ENCODE measurements at regions not wholly inside any gene's neighbourhood (a gene's known extent, or its start where the extent isn't known, plus 50 kb on each side); places are given as distances from the start of the nearest gene placed in this dataset.

GRCh38 chr2:5751873-5752482 is 59.8 kb downstream of the SOX11 start:
- DNase-seq (ENCODE audit: extremely low read depth in 1 of 11, low read depth in 9 of 11, low spot score in 4 of 11): no peak

GRCh38 chr2:5756272-5756671 is 64.1 kb downstream of the SOX11 start:
- DNase-seq (ENCODE audit: extremely low read depth in 1 of 11, low read depth in 9 of 11, low spot score in 4 of 11): peak in 9 of 11 donors; percentile 33 to 56 (median 46)

GRCh38 chr2:5758346-5758745 is 66.2 kb downstream of the SOX11 start:
- no peak for DNase-seq (ENCODE audit: extremely low read depth in 1 of 11, low read depth in 9 of 11, low spot score in 4 of 11)

GRCh38 chr2:5759949-5760348 is 67.8 kb downstream of the SOX11 start:
- no peak for DNase-seq (ENCODE audit: extremely low read depth in 1 of 11, low read depth in 9 of 11, low spot score in 4 of 11)

GRCh38 chr2:5763531-5763930 is 71.3 kb downstream of the SOX11 start:
- DNase-seq (ENCODE audit: extremely low read depth in 1 of 11, low read depth in 9 of 11, low spot score in 4 of 11): no peak

- DNase-seq (ENCODE audit: extremely low read depth in 1 of 11, low read depth in 9 of 11, low spot score in 4 of 11): no peak
These were observed 71.9 kb downstream of the SOX11 start for GRCh38 chr2:5764041-5764440.

GRCh38 chr2:5766056-5766455 is 73.9 kb downstream of the SOX11 start:
- DNase-seq (ENCODE audit: extremely low read depth in 1 of 11, low read depth in 9 of 11, low spot score in 4 of 11): no peak

- no peak for DNase-seq (ENCODE audit: extremely low read depth in 1 of 11, low read depth in 9 of 11, low spot score in 4 of 11)
These were observed 74.4 kb downstream of the SOX11 start for GRCh38 chr2:5766561-5766960.

- DNase-seq (ENCODE audit: extremely low read depth in 1 of 11, low read depth in 9 of 11, low spot score in 4 of 11): peak in 10 of 11 donors; percentile 31 to 69 (median 46)
These were observed 84.9 kb downstream of the SOX11 start for GRCh38 chr2:5777131-5777535.

- no peak for DNase-seq (ENCODE audit: extremely low read depth in 1 of 11, low read depth in 9 of 11, low spot score in 4 of 11)
These were observed 89.5 kb downstream of the SOX11 start for GRCh38 chr2:5781679-5782078.

GRCh38 chr2:5782103-5782502 is 89.9 kb downstream of the SOX11 start:
- DNase-seq (ENCODE audit: extremely low read depth in 1 of 11, low read depth in 9 of 11, low spot score in 4 of 11): no peak

GRCh38 chr2:5788447-5788846 is 96.3 kb downstream of the SOX11 start:
- no peak for DNase-seq (ENCODE audit: extremely low read depth in 1 of 11, low read depth in 9 of 11, low spot score in 4 of 11)

GRCh38 chr2:5791371-5791770 is 99.2 kb downstream of the SOX11 start:
- DNase-seq (ENCODE audit: extremely low read depth in 1 of 11, low read depth in 9 of 11, low spot score in 4 of 11): no peak

- no peak for DNase-seq (ENCODE audit: extremely low read depth in 1 of 11, low read depth in 9 of 11, low spot score in 4 of 11)
These were observed 101.8 kb downstream of the SOX11 start for GRCh38 chr2:5794012-5794411.

- DNase-seq (ENCODE audit: extremely low read depth in 1 of 11, low read depth in 9 of 11, low spot score in 4 of 11): no peak
These were observed 105.9 kb downstream of the SOX11 start for GRCh38 chr2:5798084-5798483.

GRCh38 chr2:5799348-5799747 is 107.2 kb downstream of the SOX11 start:
- DNase-seq (ENCODE audit: extremely low read depth in 1 of 11, low read depth in 9 of 11, low spot score in 4 of 11): no peak

- DNase-seq (ENCODE audit: extremely low read depth in 1 of 11, low read depth in 9 of 11, low spot score in 4 of 11): no peak
These were observed 111.4 kb downstream of the SOX11 start for GRCh38 chr2:5803547-5803946.

- no peak for DNase-seq (ENCODE audit: extremely low read depth in 1 of 11, low read depth in 9 of 11, low spot score in 4 of 11)
These were observed 126.9 kb downstream of the SOX11 start for GRCh38 chr2:5818961-5819600.

GRCh38 chr2:5824126-5824525 is 131.9 kb downstream of the SOX11 start:
- DNase-seq (ENCODE audit: extremely low read depth in 1 of 11, low read depth in 9 of 11, low spot score in 4 of 11): no peak

GRCh38 chr2:5825686-5826085 is 133.5 kb downstream of the SOX11 start:
- DNase-seq (ENCODE audit: extremely low read depth in 1 of 11, low read depth in 9 of 11, low spot score in 4 of 11): no peak

GRCh38 chr2:5826979-5827655 is 134.9 kb downstream of the SOX11 start:
- no peak for DNase-seq (ENCODE audit: extremely low read depth in 1 of 11, low read depth in 9 of 11, low spot score in 4 of 11)
